GM12878 (cell line): ENCODE measurements at regions not wholly inside any gene's neighbourhood (a gene's known extent, or its start where the extent isn't known, plus 50 kb on each side); places are given as distances from the start of the nearest gene placed in this dataset.

Experiments
- ATAC-seq: fragments of 200-7000 bp; cut with Tn5 transposase; 3 replicates; pipeline ENCODE4 v1.9.1; 2020; ENCODE audit warnings: mild to moderate bottlenecking, moderate library complexity
- BruUV-seq: library from RNA; stranded (reverse); fragments of 400-500 nt; replicated peaks from 2 replicates; lab custom pipeline; 2021; lab: Mats Ljungman, UMichigan
- CTCF ChIA-PET: fragments of 300-600 bp; sonication (Branson Sonifier 250); formaldehyde crosslinking; extraction: SDS; loops from one replicate; lab custom pipeline; 2021; ENCODE audit warnings: inconsistent platforms; lab: Yijun Ruan, JAX
- POLR2A ChIA-PET: fragments of 350-600 bp; formaldehyde crosslinking; extraction: SDS; loops from one replicate; lab custom pipeline; 2021; ENCODE audit warnings: inconsistent platforms; lab: Charles Lee
- RAD21 ChIA-PET: fragments of 300-600 bp; sonication (Branson Sonifier 250); formaldehyde crosslinking; loops from one replicate; lab custom pipeline; 2023; ENCODE audit warnings: antibody characterized with exemption; ENCODE audit not compliant: unreplicated experiment; lab: Charles Lee
- SMC1A ChIA-PET: fragments of 300-600 bp; sonication (Branson Sonifier 250); formaldehyde crosslinking; loops from one replicate; lab custom pipeline; 2023; ENCODE audit not compliant: unreplicated experiment, uncharacterized antibody; lab: Charles Lee
- DNase-seq: peaks from one replicate; pipeline ENCODE4 v3.0.0-alpha.2; 2011; ENCODE audit warnings: low read depth, low spot score
- FAIRE-seq: peaks from 3 replicates; lab custom pipeline; 2011; peaks lifted over from hg19 to GRCh38; lab: Jason Lieb, UNC
- H2AFZ ChIP-seq: 2 replicates; pipeline ENCODE4 v1.6.0; 2011; ENCODE audit warnings: low read depth, low read length, control low read depth; ENCODE audit not compliant: control insufficient read depth
- H3K27ac ChIP-seq: 2 replicates; pipeline ENCODE4 v1.5.1; 2011; ENCODE audit warnings: control low read depth; ENCODE audit not compliant: control insufficient read depth, insufficient read depth
- H3K27me3 ChIP-seq, 2 experiments: replicated peaks in 1 of 2; 2 replicates each; pipeline versions ENCODE4 v1.6.0 to v1.6.1; 2011; ENCODE audit warnings: low read length in 1 of 2; ENCODE audit not compliant: control insufficient read depth in 2 of 2, insufficient read depth in 2 of 2
- H3K36me3 ChIP-seq, 2 experiments: 2 replicates each; pipeline ENCODE4 v1.5.1; 2011; ENCODE audit warnings: low read length in 1 of 2; ENCODE audit not compliant: control insufficient read depth in 2 of 2, insufficient read depth in 2 of 2
- H3K4me1 ChIP-seq: 2 replicates; pipeline ENCODE4 v1.6.1; 2011; ENCODE audit warnings: mild to moderate bottlenecking, low read length, moderate library complexity, mixed read lengths; ENCODE audit not compliant: control insufficient read depth, insufficient read depth
- H3K4me2 ChIP-seq: 2 replicates; pipeline ENCODE4 v1.6.0; 2011; ENCODE audit warnings: control low read depth; ENCODE audit not compliant: control insufficient read depth, insufficient read depth
- H3K4me3 ChIP-seq: fragments of 200-600 bp; sonication (generic); 2 replicates; pipeline ENCODE4 v1.5.1; 2016
- H3K79me2 ChIP-seq: 2 replicates; pipeline ENCODE4 v1.6.0; 2011; ENCODE audit warnings: low read length; ENCODE audit not compliant: control insufficient read depth, insufficient read depth
- H3K9ac ChIP-seq: 2 replicates; pipeline ENCODE4 v1.8.0; 2011; ENCODE audit warnings: low read length, control low read depth, mixed read lengths; ENCODE audit not compliant: control insufficient read depth, insufficient read depth
- H3K9me3 ChIP-seq: replicated peaks from 3 replicates; pipeline ENCODE4 v1.5.1; 2011; ENCODE audit warnings: mild to moderate bottlenecking, low read length; ENCODE audit not compliant: control insufficient read depth, insufficient read depth
- H4K20me1 ChIP-seq: 2 replicates; pipeline ENCODE4 v1.6.0; 2011; ENCODE audit not compliant: control insufficient read depth, insufficient read depth
- CREM ChIP-seq: IDR thresholded peaks from 2 replicates; pipeline ENCODE4 v1.6.1; 2014; ENCODE audit warnings: antibody characterized with exemption, low read depth
- DPF2 ChIP-seq: fragments of 450-650 bp; IDR thresholded peaks from 2 replicates; pipeline ENCODE4 v1.6.1; 2017; ENCODE audit warnings: mild to moderate bottlenecking
- FOS ChIP-seq: IDR thresholded peaks from 3 replicates; pipeline ENCODE4 v1.6.1; 2011; ENCODE audit warnings: borderline replicate concordance; ENCODE audit not compliant: insufficient read length; ENCODE audit errors: extremely low read depth
- KLF5 ChIP-seq: fragments of 450-650 bp; IDR thresholded peaks from 2 replicates; pipeline ENCODE4 v1.6.1; 2014; ENCODE audit warnings: mild to moderate bottlenecking; ENCODE audit not compliant: partially characterized antibody
- LARP7 ChIP-seq: fragments of 450-650 bp; IDR thresholded peaks from 2 replicates; pipeline ENCODE4 v1.6.1; 2017; ENCODE audit warnings: mild to moderate bottlenecking
- MXI1 ChIP-seq: fragments of 150-350 bp; IDR thresholded peaks from 2 replicates; pipeline ENCODE4 v1.6.1; 2011; ENCODE audit warnings: low read depth, mild to moderate bottlenecking, inconsistent platforms, low read length, improper control_type of control experiment
- PAX5 ChIP-seq: IDR thresholded peaks from 2 replicates; pipeline ENCODE4 v1.6.1; 2011; ENCODE audit warnings: low read depth, low read length, borderline replicate concordance
- RFX5 ChIP-seq: IDR thresholded peaks from 2 replicates; pipeline ENCODE4 v1.6.1; 2011; ENCODE audit warnings: low read depth, low read length, improper control_type of control experiment
- SMAD5 ChIP-seq: IDR thresholded peaks from 2 replicates; pipeline ENCODE4 v1.6.1; 2016; ENCODE audit warnings: antibody characterized with exemption, low read depth
- SMARCA5 ChIP-seq: fragments of 450-650 bp; IDR thresholded peaks from 2 replicates; pipeline ENCODE4 v1.6.1; 2017; ENCODE audit warnings: mild to moderate bottlenecking
- SP1 ChIP-seq: IDR thresholded peaks from one replicate; pipeline ENCODE4 v1.6.1; 2011; ENCODE audit warnings: low read depth, low read length
- TCF3 ChIP-seq: IDR thresholded peaks from 2 replicates; pipeline ENCODE4 v1.6.1; 2012; ENCODE audit warnings: low read depth, mild to moderate bottlenecking, low read length, borderline replicate concordance; ENCODE audit not compliant: insufficient read depth
- TCF7 ChIP-seq: IDR thresholded peaks from 2 replicates; pipeline ENCODE4 v1.6.1; 2014; ENCODE audit warnings: antibody characterized with exemption, borderline replicate concordance
- WGBS: methylation state at CpG from one replicate; pipeline ENCODE4 v1.1.6; 2016; ENCODE audit warnings: low lambda C conversion rate; ENCODE audit not compliant: insufficient replicate concordance, insufficient coverage; ENCODE audit errors: missing lambda C conversion rate; 5-methylcytosine and 5-hydroxymethylcytosine counted together
- in situ Hi-C: fragments of 300-500 bp; cut with MboI; formaldehyde crosslinking; loops from 9 replicates; pipeline ENCODE4 v1.14.3; 2018; ENCODE audit warnings: mixed read lengths
- intact Hi-C: fragments of 100-400 bp; cut with micrococcal nuclease; formaldehyde crosslinking; loops from one replicate; pipeline ENCODE4 v1.14.2; 2022; ENCODE audit not compliant: unreplicated experiment
- TF ChIP-seq, protein P1 (sequence below): fragments of 150-350 bp; IDR thresholded peaks from 2 replicates; pipeline ENCODE4 v1.6.1; 2016; ENCODE audit warnings: low read depth, low read length
- TF ChIP-seq, protein P2 (sequence below): IDR thresholded peaks from 2 replicates; pipeline ENCODE4 v1.6.1; 2011; ENCODE audit warnings: low read depth, low read length, improper control_type of control experiment, borderline replicate concordance

DNA sequence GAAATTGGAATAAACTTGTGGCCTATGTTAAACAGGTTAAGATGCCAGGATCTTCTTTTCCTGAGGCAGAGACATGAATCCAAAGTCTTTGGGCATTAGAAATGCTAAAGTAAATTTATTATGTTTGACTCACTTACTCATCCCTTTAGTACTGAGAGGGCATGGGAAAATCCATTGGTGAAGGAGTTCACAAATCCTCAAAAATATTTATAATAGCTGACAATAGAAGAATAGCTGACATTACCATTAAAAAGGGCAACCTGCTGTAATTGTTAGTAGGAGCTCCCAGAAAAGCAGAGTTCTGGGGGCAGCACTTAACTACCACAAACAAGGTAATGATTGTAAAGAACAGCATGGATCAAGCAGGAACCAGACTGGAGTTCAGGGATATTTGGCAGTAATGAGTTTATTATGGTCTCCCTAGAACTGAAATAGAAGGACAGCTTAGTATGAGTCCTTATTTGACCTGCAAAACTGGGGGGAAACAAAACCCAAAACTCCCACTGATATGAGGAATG, 285.8 kb upstream of the KLHL1 start (continued):
- TF ChIP-seq TCF3: no peak
- TF ChIP-seq FOS: no peak

- POLR2A ChIA-PET: no interaction called here
- CTCF ChIA-PET: no interaction called here
- BruUV-seq: no TSS peak
- Histone ChIP-seq H3K27me3 (no peaks in the 10 kb centered on the region), H3K27ac (no peak overlapping the region), H3K36me3 (no peaks in the 10 kb centered on the region), H3K79me2 (no peaks in the 10 kb centered on the region), H4K20me1 (no peaks in the 10 kb centered on the region), H3K9ac (no peak overlapping the region), H3K4me2 (no peak overlapping the region), H3K9me3 (no peaks in the 10 kb centered on the region), H3K4me1 (no peaks in the 10 kb centered on the region), H2AFZ (no peak overlapping the region), H3K4me3 (no peak overlapping the region)
- in situ Hi-C loops (no loop called here), intact Hi-C loops (no loop called here)
- SMC1A ChIA-PET: no interaction called here
- no peak for DNase-seq
- RAD21 ChIA-PET: no interaction called here
- 16% methylated on average over 3 of the region's 3 CpGs for WGBS
- TF ChIP-seq RFX5: no peak
- TF ChIP-seq SP1: no peak
- TF ChIP-seq TCF7: no peak
- TF ChIP-seq SMAD5: no peak
- TF ChIP-seq KLF5: no peak
- TF ChIP-seq CREM: no peak
- no peak for TF ChIP-seq LARP7
- TF ChIP-seq SMARCA5: no peak
- TF ChIP-seq, protein P1, sequence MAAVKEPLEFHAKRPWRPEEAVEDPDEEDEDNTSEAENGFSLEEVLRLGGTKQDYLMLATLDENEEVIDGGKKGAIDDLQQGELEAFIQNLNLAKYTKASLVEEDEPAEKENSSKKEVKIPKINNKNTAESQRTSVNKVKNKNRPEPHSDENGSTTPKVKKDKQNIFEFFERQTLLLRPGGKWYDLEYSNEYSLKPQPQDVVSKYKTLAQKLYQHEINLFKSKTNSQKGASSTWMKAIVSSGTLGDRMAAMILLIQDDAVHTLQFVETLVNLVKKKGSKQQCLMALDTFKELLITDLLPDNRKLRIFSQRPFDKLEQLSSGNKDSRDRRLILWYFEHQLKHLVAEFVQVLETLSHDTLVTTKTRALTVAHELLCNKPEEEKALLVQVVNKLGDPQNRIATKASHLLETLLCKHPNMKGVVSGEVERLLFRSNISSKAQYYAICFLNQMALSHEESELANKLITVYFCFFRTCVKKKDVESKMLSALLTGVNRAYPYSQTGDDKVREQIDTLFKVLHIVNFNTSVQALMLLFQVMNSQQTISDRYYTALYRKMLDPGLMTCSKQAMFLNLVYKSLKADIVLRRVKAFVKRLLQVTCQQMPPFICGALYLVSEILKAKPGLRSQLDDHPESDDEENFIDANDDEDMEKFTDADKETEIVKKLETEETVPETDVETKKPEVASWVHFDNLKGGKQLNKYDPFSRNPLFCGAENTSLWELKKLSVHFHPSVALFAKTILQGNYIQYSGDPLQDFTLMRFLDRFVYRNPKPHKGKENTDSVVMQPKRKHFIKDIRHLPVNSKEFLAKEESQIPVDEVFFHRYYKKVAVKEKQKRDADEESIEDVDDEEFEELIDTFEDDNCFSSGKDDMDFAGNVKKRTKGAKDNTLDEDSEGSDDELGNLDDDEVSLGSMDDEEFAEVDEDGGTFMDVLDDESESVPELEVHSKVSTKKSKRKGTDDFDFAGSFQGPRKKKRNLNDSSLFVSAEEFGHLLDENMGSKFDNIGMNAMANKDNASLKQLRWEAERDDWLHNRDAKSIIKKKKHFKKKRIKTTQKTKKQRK: no peak
- TF ChIP-seq, protein P2, sequence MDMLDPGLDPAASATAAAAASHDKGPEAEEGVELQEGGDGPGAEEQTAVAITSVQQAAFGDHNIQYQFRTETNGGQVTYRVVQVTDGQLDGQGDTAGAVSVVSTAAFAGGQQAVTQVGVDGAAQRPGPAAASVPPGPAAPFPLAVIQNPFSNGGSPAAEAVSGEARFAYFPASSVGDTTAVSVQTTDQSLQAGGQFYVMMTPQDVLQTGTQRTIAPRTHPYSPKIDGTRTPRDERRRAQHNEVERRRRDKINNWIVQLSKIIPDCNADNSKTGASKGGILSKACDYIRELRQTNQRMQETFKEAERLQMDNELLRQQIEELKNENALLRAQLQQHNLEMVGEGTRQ: no peak
- no peak for TF ChIP-seq MXI1
- TF ChIP-seq PAX5: no peak
- TF ChIP-seq DPF2: no peak
- ATAC-seq: no peak
- FAIRE-seq: no peak
Observed at GRCh38 chr13:70391678-70392077, 283.4 kb upstream of the KLHL1 start.
